ENCODE measurements at regions not wholly inside any gene's neighbourhood (a gene's known extent, or its start where the extent isn't known, plus 50 kb on each side); places are given as distances from the start of the nearest gene placed in this dataset.

DNA sequence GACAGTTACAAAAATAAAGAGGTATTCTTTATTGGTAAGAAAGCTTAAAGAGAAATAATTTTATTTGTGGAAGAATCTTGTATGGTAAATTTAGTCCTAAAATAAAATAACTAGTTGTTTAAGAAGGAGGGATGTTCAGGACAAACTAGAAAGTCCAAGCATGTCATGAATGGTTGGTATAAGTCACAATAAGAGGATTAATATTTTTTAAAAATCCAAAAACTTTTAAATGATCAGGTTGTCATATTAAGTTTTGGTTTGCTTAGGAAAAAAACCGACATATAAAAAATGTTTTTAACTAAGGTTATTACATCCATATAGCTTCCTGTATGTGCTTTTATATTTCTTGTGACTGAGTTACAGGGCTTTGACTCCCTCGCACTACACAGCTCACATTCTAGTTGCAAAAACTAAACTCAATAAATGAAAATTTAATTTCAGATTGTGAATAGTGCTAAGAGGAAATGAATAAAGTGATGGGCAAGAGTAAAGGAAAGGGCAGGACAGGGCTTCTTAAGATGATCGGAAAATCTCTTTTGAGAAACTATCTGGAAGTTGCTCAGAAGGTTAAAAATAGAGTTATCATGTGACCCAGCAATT is 80.7 kb upstream of the METAP2 start:
- TF ChIP-seq, protein P1, sequence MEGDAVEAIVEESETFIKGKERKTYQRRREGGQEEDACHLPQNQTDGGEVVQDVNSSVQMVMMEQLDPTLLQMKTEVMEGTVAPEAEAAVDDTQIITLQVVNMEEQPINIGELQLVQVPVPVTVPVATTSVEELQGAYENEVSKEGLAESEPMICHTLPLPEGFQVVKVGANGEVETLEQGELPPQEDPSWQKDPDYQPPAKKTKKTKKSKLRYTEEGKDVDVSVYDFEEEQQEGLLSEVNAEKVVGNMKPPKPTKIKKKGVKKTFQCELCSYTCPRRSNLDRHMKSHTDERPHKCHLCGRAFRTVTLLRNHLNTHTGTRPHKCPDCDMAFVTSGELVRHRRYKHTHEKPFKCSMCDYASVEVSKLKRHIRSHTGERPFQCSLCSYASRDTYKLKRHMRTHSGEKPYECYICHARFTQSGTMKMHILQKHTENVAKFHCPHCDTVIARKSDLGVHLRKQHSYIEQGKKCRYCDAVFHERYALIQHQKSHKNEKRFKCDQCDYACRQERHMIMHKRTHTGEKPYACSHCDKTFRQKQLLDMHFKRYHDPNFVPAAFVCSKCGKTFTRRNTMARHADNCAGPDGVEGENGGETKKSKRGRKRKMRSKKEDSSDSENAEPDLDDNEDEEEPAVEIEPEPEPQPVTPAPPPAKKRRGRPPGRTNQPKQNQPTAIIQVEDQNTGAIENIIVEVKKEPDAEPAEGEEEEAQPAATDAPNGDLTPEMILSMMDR (conservative IDR thresholded peaks at IDR 0.05; ENCODE audit: low read depth in 2 of 2): no peak
- TF ChIP-seq POLR2AphosphoS5 (IDR thresholded peaks at IDR 0.05; ENCODE audit: low read depth) (no peak), NANOG (IDR thresholded peaks at IDR 0.05; ENCODE audit: borderline replicate concordance) (no peak), EZH2 (IDR thresholded peaks at IDR 0.05; ENCODE audit: low read depth, unreplicated experiment) (no peak)

Data from GM23338 (cell line).